Tibial nerve (tissue), 4 donors: ENCODE measurements at regions not wholly inside any gene's neighbourhood (a gene's known extent, or its start where the extent isn't known, plus 50 kb on each side); places are given as distances from the start of the nearest gene placed in this dataset.

ENCODE experiments used
- DNase-seq, 2 donors: peaks; one replicate each; pipeline ENCODE4 v3.0.0-alpha.2; 2019; ENCODE audit warnings: low spot score in 2 of 2
- H3K27ac ChIP-seq, 4 donors: fragments of 200-600 bp; sonication (generic) in 3 of 4; one replicate each; pipeline ENCODE4 v1.5.1; 2017 to 2019; ENCODE audit warnings: mild to moderate bottlenecking in 1 of 4
- H3K27me3 ChIP-seq, 2 donors: fragments of 200-600 bp; sonication (generic) in 1 of 2; one replicate each; pipeline versions ENCODE4 v1.5.1 to v1.6.0; 2017 to 2019
- H3K36me3 ChIP-seq, 3 donors: fragments of 200-600 bp; sonication (generic); one replicate each; pipeline ENCODE4 v1.5.1; 2018 to 2019
- H3K4me1 ChIP-seq, 4 donors: fragments of 200-600 bp; sonication (generic) in 3 of 4; one replicate each; pipeline ENCODE4 v1.5.1; 2017 to 2019
- H3K4me3 ChIP-seq, 4 donors: fragments of 200-600 bp; sonication (generic) in 3 of 4; one replicate each; pipeline ENCODE4 v1.5.1; 2017 to 2019; ENCODE audit warnings: mild to moderate bottlenecking in 1 of 4, moderate library complexity in 1 of 4
- H3K9me3 ChIP-seq, 4 donors: fragments of 200-600 bp; sonication (generic) in 3 of 4; one replicate each; pipeline ENCODE4 v1.5.1; 2017 to 2019
- EP300 ChIP-seq, 2 donors: sonication (generic); formaldehyde crosslinking; IDR thresholded peaks; one replicate each; pipeline ENCODE4 v1.6.1; 2017; ENCODE audit warnings: antibody characterized with exemption in 2 of 2, mild to moderate bottlenecking in 1 of 2
- POLR2A ChIP-seq, 2 donors: fragments of 450-650 bp; IDR thresholded peaks; one replicate each; pipeline ENCODE4 v1.6.1; 2017; ENCODE audit warnings: antibody characterized with exemption in 2 of 2, mild to moderate bottlenecking in 2 of 2, moderate library complexity in 2 of 2
- WGBS, 2 donors: methylation state at CpG; one replicate each; pipeline ENCODE4 v1.1.5; 2018; 5-methylcytosine and 5-hydroxymethylcytosine counted together
- TF ChIP-seq, protein P1 (sequence below), 5 experiments: fragments of 200-600 bp in 3 of 5; fragments of 450-650 bp in 2 of 5; sonication (generic) in 3 of 5; IDR thresholded peaks; one replicate each; pipeline ENCODE4 v1.5.1; 2016 to 2019; ENCODE audit warnings: antibody characterized with exemption in 5 of 5, mild to moderate bottlenecking in 3 of 5, moderate library complexity in 2 of 5

DNA sequence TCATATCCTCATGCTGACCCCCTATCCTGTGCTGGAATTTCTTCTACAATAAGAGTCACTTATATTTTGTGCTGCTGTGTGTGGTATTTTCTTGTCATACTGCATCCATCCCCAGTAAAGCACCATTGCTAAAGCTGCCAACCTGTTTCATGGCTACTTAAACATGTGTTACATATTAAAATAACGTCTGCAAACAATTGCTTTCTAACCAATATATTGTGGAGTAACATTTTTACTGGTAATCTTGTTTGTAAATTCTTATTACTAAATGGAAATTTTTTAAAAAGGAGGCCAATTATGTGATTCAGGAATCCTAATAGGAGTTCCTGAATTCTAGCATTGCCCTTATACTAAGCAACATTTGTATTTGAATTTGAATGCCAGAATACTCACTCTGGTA lies 160.3 kb upstream of the VEGFC start:
- TF ChIP-seq POLR2A (IDR thresholded peaks at IDR 0.05): no peak
- TF ChIP-seq EP300 (IDR thresholded peaks at IDR 0.05): no peak
- TF ChIP-seq, protein P1, sequence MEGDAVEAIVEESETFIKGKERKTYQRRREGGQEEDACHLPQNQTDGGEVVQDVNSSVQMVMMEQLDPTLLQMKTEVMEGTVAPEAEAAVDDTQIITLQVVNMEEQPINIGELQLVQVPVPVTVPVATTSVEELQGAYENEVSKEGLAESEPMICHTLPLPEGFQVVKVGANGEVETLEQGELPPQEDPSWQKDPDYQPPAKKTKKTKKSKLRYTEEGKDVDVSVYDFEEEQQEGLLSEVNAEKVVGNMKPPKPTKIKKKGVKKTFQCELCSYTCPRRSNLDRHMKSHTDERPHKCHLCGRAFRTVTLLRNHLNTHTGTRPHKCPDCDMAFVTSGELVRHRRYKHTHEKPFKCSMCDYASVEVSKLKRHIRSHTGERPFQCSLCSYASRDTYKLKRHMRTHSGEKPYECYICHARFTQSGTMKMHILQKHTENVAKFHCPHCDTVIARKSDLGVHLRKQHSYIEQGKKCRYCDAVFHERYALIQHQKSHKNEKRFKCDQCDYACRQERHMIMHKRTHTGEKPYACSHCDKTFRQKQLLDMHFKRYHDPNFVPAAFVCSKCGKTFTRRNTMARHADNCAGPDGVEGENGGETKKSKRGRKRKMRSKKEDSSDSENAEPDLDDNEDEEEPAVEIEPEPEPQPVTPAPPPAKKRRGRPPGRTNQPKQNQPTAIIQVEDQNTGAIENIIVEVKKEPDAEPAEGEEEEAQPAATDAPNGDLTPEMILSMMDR (IDR thresholded peaks at IDR 0.05): no peak
- 72 to 74% methylated on average over 1 of the region's 1 CpG for WGBS, 2 donors
- H3K27me3 ChIP-seq: no peaks in the 10 kb centered on the region
- DNase-seq: no peak
- H3K9me3 ChIP-seq: peaks cover 0 to 11% (median 0%) of the 10 kb centered on the region in 4 donors
- H3K27ac ChIP-seq: no peak overlapping the region
- H3K4me1 ChIP-seq: no peaks in the 10 kb centered on the region
- H3K4me3 ChIP-seq: no peak overlapping the region
- no peaks in the 10 kb centered on the region for H3K36me3 ChIP-seq

DNA sequence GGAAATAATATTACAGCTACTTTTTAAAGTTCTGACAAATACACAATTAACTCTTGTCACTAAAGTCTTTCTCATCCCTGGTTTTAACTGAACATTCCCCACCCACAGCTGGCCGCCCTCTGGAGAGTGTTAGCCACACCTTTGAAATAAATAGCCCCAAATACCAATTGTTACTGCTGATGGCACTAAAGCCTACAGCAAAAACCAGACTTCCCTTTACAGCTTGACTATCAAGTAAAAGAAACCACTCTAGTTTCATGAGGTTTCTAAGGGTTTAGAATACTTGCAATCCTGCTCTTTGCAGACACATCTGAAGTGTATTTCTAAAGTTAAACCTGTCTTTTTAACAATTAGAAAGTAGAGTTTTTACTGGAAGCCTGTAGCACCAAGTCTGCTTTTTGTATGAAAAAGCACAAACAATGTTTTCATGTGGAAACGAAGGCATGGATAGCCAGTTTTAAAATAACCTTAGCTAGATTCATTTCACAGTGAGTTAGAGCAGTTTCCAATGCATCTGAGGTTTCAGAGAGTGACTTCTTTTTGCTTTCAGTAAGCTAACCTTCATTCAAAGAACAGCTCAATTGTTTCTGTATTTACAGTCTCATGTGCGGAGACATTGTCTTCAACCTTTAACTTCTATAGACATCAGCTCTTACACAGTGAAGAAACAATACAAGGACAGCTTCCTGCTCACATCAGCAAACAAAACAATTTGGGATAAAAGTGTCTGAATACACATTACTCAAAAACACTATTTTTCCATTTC lies 164.8 kb upstream of the VEGFC start:
- Histone ChIP-seq H3K27ac (no peak overlapping the region), H3K4me1 (no peaks in the 10 kb centered on the region), H3K4me3 (no peak overlapping the region), H3K9me3 (peaks cover 0 to 11% (median 0%) of the 10 kb centered on the region in 4 donors), H3K36me3 (no peaks in the 10 kb centered on the region), H3K27me3 (no peaks in the 10 kb centered on the region)
- no peak for TF ChIP-seq POLR2A (IDR thresholded peaks at IDR 0.05)
- TF ChIP-seq, protein P1 (IDR thresholded peaks at IDR 0.05): no peak
- TF ChIP-seq EP300 (IDR thresholded peaks at IDR 0.05): no peak
- WGBS, 2 donors: 40 to 43% methylated on average over 3 of the region's 3 CpGs
- DNase-seq: no peak

DNA sequence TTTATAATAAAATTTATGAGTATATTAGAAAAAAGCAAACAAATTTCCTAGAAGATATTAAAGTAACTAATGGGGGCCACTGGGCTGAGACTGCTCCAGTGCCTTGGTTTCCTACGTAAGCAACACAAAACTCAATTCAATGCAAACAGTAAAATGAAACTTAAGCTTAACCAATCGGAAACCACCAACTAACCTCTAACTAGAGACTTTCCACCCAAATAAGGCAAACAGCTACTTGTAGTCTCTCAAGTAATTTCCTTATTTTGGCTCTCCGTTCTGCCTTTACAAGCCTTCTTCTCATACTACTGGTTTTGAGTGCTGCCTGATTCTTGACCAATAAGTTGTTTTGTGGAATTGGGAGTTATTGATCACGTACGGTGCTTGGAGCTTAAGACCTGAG lies 167.3 kb upstream of the VEGFC start:
- Histone ChIP-seq H3K4me1 (no peaks in the 10 kb centered on the region), H3K27ac (no peak overlapping the region), H3K36me3 (no peaks in the 10 kb centered on the region), H3K4me3 (no peak overlapping the region), H3K27me3 (no peaks in the 10 kb centered on the region), H3K9me3 (peaks cover 0 to 5% (median 0%) of the 10 kb centered on the region in 4 donors)
- WGBS, 2 donors: 84 to 88% methylated on average over 5 of the region's 5 CpGs
- no peak for DNase-seq
- TF ChIP-seq, protein P1 (IDR thresholded peaks at IDR 0.05): no peak
- TF ChIP-seq POLR2A (IDR thresholded peaks at IDR 0.05) (no peak), EP300 (IDR thresholded peaks at IDR 0.05) (no peak)

DNA sequence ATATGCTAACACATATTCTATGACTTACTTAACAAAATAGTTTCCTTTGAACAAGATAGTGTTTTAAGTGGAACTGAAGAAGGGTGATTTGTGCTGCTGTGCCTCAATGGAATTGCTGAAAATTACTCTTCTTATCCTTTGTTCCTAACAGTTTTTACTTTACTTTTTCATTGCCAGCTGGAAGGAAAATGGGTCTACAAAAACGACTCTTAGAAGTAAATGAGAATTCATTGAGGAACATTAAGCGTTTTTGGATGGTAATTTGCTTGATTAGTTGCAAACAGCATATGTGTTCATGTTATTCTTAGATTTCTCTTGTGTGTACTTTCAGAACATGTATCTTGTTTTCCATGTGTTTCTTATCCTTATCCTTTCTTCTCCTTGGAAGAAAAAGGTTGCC lies 170.4 kb upstream of the VEGFC start:
- Histone ChIP-seq H3K9me3 (no peaks in the 10 kb centered on the region), H3K4me3 (no peak overlapping the region), H3K27ac (no peak overlapping the region), H3K27me3 (no peaks in the 10 kb centered on the region), H3K36me3 (no peaks in the 10 kb centered on the region), H3K4me1 (no peaks in the 10 kb centered on the region)
- 57 to 61% methylated on average over 2 of the region's 2 CpGs for WGBS, 2 donors
- no peak for DNase-seq
- TF ChIP-seq EP300 (IDR thresholded peaks at IDR 0.05) (no peak), POLR2A (IDR thresholded peaks at IDR 0.05) (no peak)
- TF ChIP-seq, protein P1 (IDR thresholded peaks at IDR 0.05): no peak

DNA sequence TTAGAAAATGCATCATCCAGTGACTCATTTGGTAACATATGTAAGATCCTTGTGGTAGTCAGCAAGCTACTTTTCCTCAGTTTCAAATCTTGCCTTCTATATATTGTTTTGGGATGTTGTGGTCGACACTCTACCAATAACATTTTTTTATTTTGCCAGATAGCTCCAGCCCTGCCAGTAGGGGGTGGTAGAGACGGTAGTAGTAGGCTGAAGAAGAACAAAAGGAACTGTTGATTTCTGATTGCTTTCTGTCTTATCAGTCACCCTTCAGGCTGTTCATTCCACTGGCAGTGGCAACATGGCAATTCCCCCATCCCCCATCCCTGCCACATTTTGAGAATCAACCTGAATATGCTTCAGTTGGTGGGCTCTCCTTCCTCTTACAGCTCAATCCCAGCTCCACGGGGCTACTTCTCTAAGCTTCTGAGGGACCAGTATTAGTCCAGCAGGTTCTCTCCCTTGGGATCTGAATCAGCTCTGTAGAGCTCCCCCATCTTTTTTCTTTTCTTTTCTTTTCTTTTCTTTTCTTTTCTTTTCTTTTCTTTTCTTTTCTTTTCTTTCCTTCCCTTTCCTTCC lies 171.5 kb upstream of the VEGFC start:
- H3K36me3 ChIP-seq: no peaks in the 10 kb centered on the region
- H3K4me3 ChIP-seq: no peak overlapping the region
- 75 to 77% methylated on average over 3 of the region's 3 CpGs for WGBS, 2 donors
- H3K9me3 ChIP-seq: no peaks in the 10 kb centered on the region
- H3K27ac ChIP-seq: no peak overlapping the region
- DNase-seq: no peak
- TF ChIP-seq EP300 (IDR thresholded peaks at IDR 0.05): no peak
- no peak for TF ChIP-seq POLR2A (IDR thresholded peaks at IDR 0.05)
- TF ChIP-seq, protein P1 (IDR thresholded peaks at IDR 0.05): no peak
- H3K4me1 ChIP-seq: no peaks in the 10 kb centered on the region
- no peaks in the 10 kb centered on the region for H3K27me3 ChIP-seq
